Left colon (tissue), 2 donors: ENCODE measurements at regions not wholly inside any gene's neighbourhood (a gene's known extent, or its start where the extent isn't known, plus 50 kb on each side); places are given as distances from the start of the nearest gene placed in this dataset.
A peak's percentile ranks its signal among the peaks of the same experiment; 100 is the strongest.
"Not testable (repeated sequence)": the region's sequence is repeated elsewhere in the genome, so short reads cannot be mapped to it uniquely, and the experiment has no call there.

Experiments used
- ATAC-seq: fragments of 200-7000 bp; cut with Tn5 transposase; one replicate; pipeline ENCODE4 v1.9.1; 2020; ENCODE audit warnings: mild to moderate bottlenecking, moderate library complexity
- DNase-seq, 2 donors: peaks; one replicate each; pipeline ENCODE4 v3.0.0-alpha.2; 2020
- intact Hi-C, 2 donors: fragments of 100-400 bp; cut with DNase I in 1 of 2; cut with micrococcal nuclease in 1 of 2; formaldehyde crosslinking; loops; one replicate each; pipeline versions ENCODE4 v1.11.2 to v1.14.0; 2022; cut with DNase I, micrococcal nuclease
- donor health status: DM: no; HTN: no; CAD: no.
- donor health status: DM: yes; HTN: yes; CAD: no.

- intact Hi-C loops = no loop called here
- ATAC-seq = no peak
- DNase-seq = no peak
Observed at GRCh38 chr6:14573267-14573666, 455.7 kb downstream of the CD83 start.

GRCh38 chr6:14573703-14574290 lies 456.2 kb downstream of the CD83 start:
- ATAC-seq = no peak
- intact Hi-C loops = no loop called here
- no peak for DNase-seq

GRCh38 chr6:14575961-14576360 lies 458.4 kb downstream of the CD83 start:
- ATAC-seq (no peak), DNase-seq (no peak)
- intact Hi-C loops = no loop called here

- intact Hi-C loops = no loop called here
- ATAC-seq = no peak
- no peak for DNase-seq
Observed at GRCh38 chr6:14578994-14579393, 461.4 kb downstream of the CD83 start.

- DNase-seq (no peak), ATAC-seq (no peak)
- intact Hi-C loops = no loop called here
Observed at GRCh38 chr6:14582749-14583148, 465.2 kb downstream of the CD83 start.

GRCh38 chr6:14583826-14584225 lies 466.3 kb downstream of the CD83 start:
- DNase-seq (no peak), ATAC-seq (no peak)
- intact Hi-C loops = no loop called here

GRCh38 chr6:14584450-14584849 lies 466.9 kb downstream of the CD83 start:
- DNase-seq (peak in 1 of 2 donors; percentile 18), ATAC-seq (peak; percentile 96)
- intact Hi-C loops = no loop called here

- ATAC-seq (no peak), DNase-seq (no peak)
- intact Hi-C loops = no loop called here
Observed at GRCh38 chr6:14585689-14586088, 468.1 kb downstream of the CD83 start.

- ATAC-seq = no peak
- DNase-seq = no peak
- intact Hi-C loops = no loop called here
Observed at GRCh38 chr6:14589175-14589574, 471.6 kb downstream of the CD83 start.

GRCh38 chr6:14590586-14590985 lies 473.0 kb downstream of the CD83 start:
- ATAC-seq (no peak), DNase-seq (no peak)
- intact Hi-C loops = no loop called here

- intact Hi-C loops = no loop called here
- DNase-seq (no peak), ATAC-seq (no peak)
Observed at GRCh38 chr6:14591998-14592397, 474.4 kb downstream of the CD83 start.

- no peak for ATAC-seq
Observed at GRCh38 chr6:14593286-14593685, 475.7 kb downstream of the CD83 start.

GRCh38 chr6:14595751-14596150 lies 478.2 kb downstream of the CD83 start:
- no peak for ATAC-seq
- intact Hi-C loops = no loop called here
- DNase-seq = no peak

More at GRCh38 chr6:14593286-14593685, 475.7 kb downstream of the CD83 start:
- DNase-seq = no peak
- intact Hi-C loops = no loop called here

GRCh38 chr6:14596410-14596809 lies 478.8 kb downstream of the CD83 start:
- no peak for DNase-seq
- no peak for ATAC-seq

GRCh38 chr6:14597090-14597489 lies 479.5 kb downstream of the CD83 start:
- DNase-seq = no peak
- intact Hi-C loops = no loop called here
- ATAC-seq = no peak

More at GRCh38 chr6:14596410-14596809, 478.8 kb downstream of the CD83 start:
- intact Hi-C loops = no loop called here

- ATAC-seq (no peak), DNase-seq (no peak)
- intact Hi-C loops = no loop called here
Observed at GRCh38 chr6:14598017-14598864, 480.7 kb downstream of the CD83 start.

- ATAC-seq, intact Hi-C loops, DNase-seq: not testable (repeated sequence)
Observed at GRCh38 chr6:14600306-14600705, 482.7 kb downstream of the CD83 start.

- DNase-seq (no peak), ATAC-seq (no peak)
- intact Hi-C loops = no loop called here
Observed at GRCh38 chr6:14601490-14601889, 483.9 kb downstream of the CD83 start.

GRCh38 chr6:14606353-14606752 lies 488.8 kb downstream of the CD83 start:
- intact Hi-C loops = no loop called here
- ATAC-seq (no peak), DNase-seq (no peak)

GRCh38 chr6:14610141-14610540 lies 492.6 kb downstream of the CD83 start:
- intact Hi-C loops = no loop called here

More at GRCh38 chr6:14610141-14610540, 492.6 kb downstream of the CD83 start:
- ATAC-seq = no peak
- no peak for DNase-seq
